ENCODE measurements at regions not wholly inside any gene's neighbourhood (a gene's known extent, or its start where the extent isn't known, plus 50 kb on each side); places are given as distances from the start of the nearest gene placed in this dataset.
"Not testable (repeated sequence)": the region's sequence is repeated elsewhere in the genome, so short reads cannot be mapped to it uniquely, and the experiment has no call there.

DNA sequence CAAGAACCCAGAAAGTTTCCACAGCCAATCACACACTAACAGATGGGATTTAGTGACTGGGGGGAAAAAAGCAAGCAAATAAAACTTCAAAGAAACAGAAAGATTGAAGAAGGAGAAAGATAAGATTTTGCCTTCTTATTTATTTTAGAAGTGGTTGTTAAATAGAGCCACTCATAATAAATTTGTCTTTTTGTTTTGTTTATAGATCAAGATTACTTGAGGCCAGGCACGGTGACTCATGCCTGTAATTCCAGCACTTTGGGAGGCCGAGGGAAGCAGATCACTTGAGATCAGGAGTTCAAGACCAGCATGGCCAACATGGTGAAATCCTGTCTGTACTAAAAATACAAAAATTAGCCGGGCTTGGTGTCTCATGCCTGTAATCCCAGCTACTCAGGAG is 94.9 kb upstream of the RANBP3L start:
- Histone ChIP-seq H3K4me1 (ENCODE audit: control insufficient read depth, insufficient read depth, low read length) (no peaks in the 10 kb centered on the region), H3K27ac (ENCODE audit: low read depth, low read length) (no peak overlapping the region), H3K36me3 (ENCODE audit: control insufficient read depth, insufficient read depth, low read length) (no peaks in the 10 kb centered on the region), H3K27me3 (ENCODE audit: control insufficient read depth, insufficient read depth, low read length) (no peaks in the 10 kb centered on the region), H3K4me3 (ENCODE audit: low read depth, low read length) (no peak overlapping the region), H3K9me3 (ENCODE audit: control insufficient read depth, insufficient read depth, low read length) (no peaks in the 10 kb centered on the region)
- 61% methylated on average over 2 of the region's 3 CpGs for WGBS (ENCODE audit: insufficient coverage)
- DNase-seq (ENCODE audit: low read depth in 4 of 6, low spot score in 6 of 6), result no peak

DNA sequence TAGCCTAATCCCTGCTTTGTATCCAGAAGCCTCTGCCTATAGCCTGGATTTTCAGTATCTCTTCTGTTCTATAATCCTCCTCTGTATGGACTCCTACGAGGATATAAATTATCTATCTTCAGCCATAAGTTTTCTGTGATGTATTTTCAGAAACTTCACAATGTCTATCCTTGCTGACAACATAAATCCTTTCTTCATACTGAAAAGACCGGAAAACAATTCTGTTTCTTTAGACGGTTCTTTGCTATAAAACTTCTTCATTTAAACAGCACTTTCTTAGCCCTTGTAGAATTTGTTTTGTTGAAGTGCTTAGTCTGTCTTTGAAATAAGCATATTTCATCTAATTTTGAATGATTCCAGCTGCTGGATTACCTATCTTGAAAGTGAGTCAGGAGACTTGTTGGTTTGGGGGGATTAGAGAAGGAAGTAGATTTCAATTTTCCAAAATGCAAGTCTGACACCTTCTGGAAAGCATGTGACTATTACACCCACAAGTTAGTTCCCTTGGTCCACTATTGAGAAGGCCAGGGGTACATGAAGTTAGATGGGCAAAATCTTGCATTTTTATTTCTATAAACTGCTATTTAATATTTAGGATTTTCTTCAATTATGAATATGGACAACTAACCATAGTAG is 96.3 kb upstream of the RANBP3L start:
- H3K4me1 ChIP-seq (ENCODE audit: control insufficient read depth, insufficient read depth, low read length), result no peaks in the 10 kb centered on the region
- H3K36me3 ChIP-seq (ENCODE audit: control insufficient read depth, insufficient read depth, low read length), result no peaks in the 10 kb centered on the region
- peak in 2 of 6 donors; percentile 69 to 88 for DNase-seq (ENCODE audit: low read depth in 4 of 6, low spot score in 6 of 6)
- no peak overlapping the region for H3K4me3 ChIP-seq (ENCODE audit: low read depth, low read length)
- no CpG with 5 or more reads among the region's 3 CpGs for WGBS (ENCODE audit: insufficient coverage)
- H3K27me3 ChIP-seq (ENCODE audit: control insufficient read depth, insufficient read depth, low read length), result no peaks in the 10 kb centered on the region
- H3K9me3 ChIP-seq (ENCODE audit: control insufficient read depth, insufficient read depth, low read length), result no peaks in the 10 kb centered on the region
- no peak overlapping the region for H3K27ac ChIP-seq (ENCODE audit: low read depth, low read length)

DNA sequence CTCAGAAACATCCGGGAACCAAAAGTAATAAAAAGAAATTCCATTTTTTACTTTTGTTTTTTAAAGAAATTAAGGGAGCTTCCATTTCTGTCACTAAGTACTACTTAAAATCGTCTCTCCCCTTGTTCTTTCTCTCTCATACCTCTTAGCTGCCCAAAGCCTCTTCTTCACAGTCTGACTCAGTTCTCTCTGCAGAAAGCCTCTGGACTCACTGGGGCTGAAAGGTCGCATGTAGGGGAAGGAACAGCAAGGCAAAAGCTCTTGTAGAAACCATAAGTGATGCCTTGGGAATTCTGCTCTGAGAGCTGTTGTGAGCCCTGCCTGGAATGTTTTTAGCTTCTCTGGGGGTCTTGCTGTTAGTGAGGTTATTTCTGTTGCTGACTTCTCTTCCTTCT is 100.8 kb upstream of the RANBP3L start:
- Histone ChIP-seq H3K27ac (ENCODE audit: low read depth, low read length) (no peak overlapping the region), H3K9me3 (ENCODE audit: control insufficient read depth, insufficient read depth, low read length) (no peaks in the 10 kb centered on the region), H3K4me3 (ENCODE audit: low read depth, low read length) (no peak overlapping the region), H3K27me3 (ENCODE audit: control insufficient read depth, insufficient read depth, low read length) (no peaks in the 10 kb centered on the region), H3K4me1 (ENCODE audit: control insufficient read depth, insufficient read depth, low read length) (no peaks in the 10 kb centered on the region), H3K36me3 (ENCODE audit: control insufficient read depth, insufficient read depth, low read length) (no peaks in the 10 kb centered on the region)
- no peak for DNase-seq (ENCODE audit: low read depth in 4 of 6, low spot score in 6 of 6)
- 100% methylated on average over 1 of the region's 3 CpGs for WGBS (ENCODE audit: insufficient coverage)

DNA sequence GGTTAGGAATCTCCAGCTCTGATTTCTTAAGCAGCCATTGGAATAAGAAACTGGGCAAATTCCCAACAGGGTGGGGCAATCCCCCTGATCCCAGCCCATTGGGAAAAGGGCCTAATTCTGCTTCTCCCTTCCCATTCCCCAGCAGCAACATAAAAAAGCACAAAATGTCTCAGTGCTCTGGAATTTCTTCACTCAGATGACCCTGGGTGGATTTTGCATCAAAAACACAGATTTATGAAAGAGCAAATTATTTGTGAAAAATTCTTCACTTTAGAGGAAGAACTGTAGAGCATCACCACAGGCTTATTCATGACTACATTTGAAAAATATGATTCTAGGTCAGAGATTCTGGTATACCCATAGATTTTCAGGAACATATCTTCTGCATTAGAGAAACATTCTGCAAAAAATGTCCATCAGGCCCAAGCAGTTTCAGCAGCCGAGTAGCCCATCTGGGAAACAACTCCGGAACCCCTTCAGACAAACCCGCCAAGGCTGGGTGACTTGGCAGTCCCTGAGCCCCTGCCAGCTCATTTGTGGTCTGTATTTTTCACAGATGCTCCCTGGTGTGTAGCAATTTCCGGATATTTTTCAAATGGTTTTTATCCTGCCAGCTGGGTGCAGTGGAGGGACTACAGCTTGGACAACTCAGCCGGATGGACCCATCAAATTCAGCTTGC is 102.1 kb upstream of the RANBP3L start:
- peak in 1 of 6 donors; percentile 41 for DNase-seq (ENCODE audit: low read depth in 4 of 6, low spot score in 6 of 6)
- no peaks in the 10 kb centered on the region for H3K9me3 ChIP-seq (ENCODE audit: control insufficient read depth, insufficient read depth, low read length)
- H3K27ac ChIP-seq (ENCODE audit: low read depth, low read length), result peak overlapping the region; percentile 43
- 84% methylated on average over 5 of the region's 5 CpGs for WGBS (ENCODE audit: insufficient coverage)
- H3K27me3 ChIP-seq (ENCODE audit: control insufficient read depth, insufficient read depth, low read length), result no peaks in the 10 kb centered on the region
- no peaks in the 10 kb centered on the region for H3K4me1 ChIP-seq (ENCODE audit: control insufficient read depth, insufficient read depth, low read length)
- H3K4me3 ChIP-seq (ENCODE audit: low read depth, low read length), result no peak overlapping the region
- H3K36me3 ChIP-seq (ENCODE audit: control insufficient read depth, insufficient read depth, low read length), result no peaks in the 10 kb centered on the region

DNA sequence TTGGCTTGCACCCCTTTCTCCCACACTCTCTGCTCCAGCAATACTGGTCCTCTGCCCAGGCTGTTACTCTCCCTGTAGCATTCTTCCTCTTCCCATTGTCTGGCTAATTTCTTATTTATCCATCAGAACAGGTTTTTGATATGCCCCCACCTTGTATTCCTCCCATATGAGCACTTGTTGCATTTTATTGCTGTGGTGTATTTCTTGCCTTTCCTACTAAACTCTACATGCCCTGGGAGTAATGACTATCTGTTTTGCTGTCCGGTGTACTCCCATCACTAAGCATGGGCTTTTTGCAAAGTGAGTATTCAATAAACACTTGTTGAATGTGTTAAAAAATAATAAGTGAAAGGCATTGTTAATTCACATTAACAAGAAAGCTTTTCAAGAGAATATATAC is 104.3 kb upstream of the RANBP3L start:
- Histone ChIP-seq H3K4me3 (ENCODE audit: low read depth, low read length) (no peak overlapping the region), H3K36me3 (ENCODE audit: control insufficient read depth, insufficient read depth, low read length) (no peaks in the 10 kb centered on the region), H3K9me3 (ENCODE audit: control insufficient read depth, insufficient read depth, low read length) (no peaks in the 10 kb centered on the region), H3K4me1 (ENCODE audit: control insufficient read depth, insufficient read depth, low read length) (no peaks in the 10 kb centered on the region), H3K27ac (ENCODE audit: low read depth, low read length) (no peak overlapping the region), H3K27me3 (ENCODE audit: control insufficient read depth, insufficient read depth, low read length) (no peaks in the 10 kb centered on the region)
- DNase-seq (ENCODE audit: low read depth in 4 of 6, low spot score in 6 of 6), result no peak
- no CpG with 5 or more reads among the region's 1 CpG for WGBS (ENCODE audit: insufficient coverage)

DNA sequence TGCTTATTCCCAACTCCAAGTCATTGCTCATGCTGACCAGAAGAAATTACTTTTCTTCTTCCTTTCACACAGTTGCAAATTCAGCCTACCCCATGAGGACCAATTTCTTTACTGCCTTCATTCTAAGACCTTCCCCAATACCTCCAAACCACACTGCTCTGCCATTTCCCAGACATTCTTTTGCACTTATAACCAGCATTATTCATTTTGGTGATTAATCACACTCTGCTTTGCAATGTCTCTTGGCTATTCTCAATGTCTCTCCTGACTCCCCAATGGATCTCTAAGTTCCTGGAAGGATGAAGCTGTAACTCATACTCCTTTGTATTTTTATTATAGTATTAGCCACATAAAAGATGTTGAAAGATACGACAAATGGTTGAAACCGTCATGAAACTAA is 105.7 kb upstream of the RANBP3L start:
- H3K27ac ChIP-seq (ENCODE audit: low read depth, low read length), result no peak overlapping the region
- H3K36me3 ChIP-seq (ENCODE audit: control insufficient read depth, insufficient read depth, low read length), result no peaks in the 10 kb centered on the region
- H3K4me3 ChIP-seq (ENCODE audit: low read depth, low read length), result no peak overlapping the region
- WGBS (ENCODE audit: insufficient coverage), result no CpG with 5 or more reads among the region's 2 CpGs
- H3K27me3 ChIP-seq (ENCODE audit: control insufficient read depth, insufficient read depth, low read length), result no peaks in the 10 kb centered on the region
- no peaks in the 10 kb centered on the region for H3K9me3 ChIP-seq (ENCODE audit: control insufficient read depth, insufficient read depth, low read length)
- no peaks in the 10 kb centered on the region for H3K4me1 ChIP-seq (ENCODE audit: control insufficient read depth, insufficient read depth, low read length)
- DNase-seq (ENCODE audit: low read depth in 4 of 6, low spot score in 6 of 6), result no peak

DNA sequence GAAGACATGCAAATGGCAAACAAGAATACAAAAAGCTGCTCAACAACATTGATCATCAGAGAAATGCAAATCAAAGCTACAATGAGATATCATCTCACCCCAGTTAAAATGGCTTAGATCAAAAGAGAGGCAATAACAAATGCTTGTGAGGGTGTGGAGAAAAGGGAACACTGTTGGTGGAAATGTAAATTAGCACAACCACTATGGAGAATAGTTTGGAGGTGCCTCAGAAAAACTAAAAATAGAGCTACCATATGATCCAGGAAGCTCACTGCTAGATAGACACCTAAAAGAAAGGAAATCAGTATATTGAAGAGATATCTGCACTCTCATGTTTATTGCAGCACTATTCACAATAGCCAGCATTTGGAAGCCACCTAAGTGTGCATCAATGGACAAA is 108.0 kb upstream of the RANBP3L start:
- not testable (repeated sequence) for H3K9me3 ChIP-seq (ENCODE audit: control insufficient read depth, insufficient read depth, low read length); H3K4me3 ChIP-seq (ENCODE audit: low read depth, low read length); H3K36me3 ChIP-seq (ENCODE audit: control insufficient read depth, insufficient read depth, low read length); H3K27ac ChIP-seq (ENCODE audit: low read depth, low read length); H3K27me3 ChIP-seq (ENCODE audit: control insufficient read depth, insufficient read depth, low read length); H3K4me1 ChIP-seq (ENCODE audit: control insufficient read depth, insufficient read depth, low read length); DNase-seq (ENCODE audit: low read depth in 4 of 6, low spot score in 6 of 6)

DNA sequence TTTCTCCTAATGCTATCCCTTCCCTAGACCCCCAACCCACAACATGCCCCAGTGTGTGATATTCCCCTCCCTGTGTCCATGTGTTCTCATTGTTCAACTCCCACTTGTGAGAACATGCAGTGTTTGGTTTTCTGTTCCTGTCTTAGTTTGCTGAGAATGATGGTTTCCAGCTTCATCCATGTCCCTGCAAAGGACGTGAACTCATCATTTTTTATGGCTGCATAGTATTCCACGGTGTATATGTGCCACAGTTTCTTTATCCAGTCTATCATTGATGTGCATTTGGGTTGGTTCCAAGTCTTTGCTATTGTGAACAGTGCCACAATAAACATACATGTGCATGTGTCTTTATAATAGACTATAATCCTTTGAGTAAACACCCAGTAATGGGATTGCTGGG is 109.0 kb upstream of the RANBP3L start:
- DNase-seq (ENCODE audit: low read depth in 4 of 6, low spot score in 6 of 6); H3K4me1 ChIP-seq (ENCODE audit: control insufficient read depth, insufficient read depth, low read length); H3K36me3 ChIP-seq (ENCODE audit: control insufficient read depth, insufficient read depth, low read length); H3K4me3 ChIP-seq (ENCODE audit: low read depth, low read length); H3K27me3 ChIP-seq (ENCODE audit: control insufficient read depth, insufficient read depth, low read length); H3K27ac ChIP-seq (ENCODE audit: low read depth, low read length); H3K9me3 ChIP-seq (ENCODE audit: control insufficient read depth, insufficient read depth, low read length): not testable (repeated sequence)
- WGBS (ENCODE audit: insufficient coverage), result no CpG with 5 or more reads among the region's 2 CpGs

DNA sequence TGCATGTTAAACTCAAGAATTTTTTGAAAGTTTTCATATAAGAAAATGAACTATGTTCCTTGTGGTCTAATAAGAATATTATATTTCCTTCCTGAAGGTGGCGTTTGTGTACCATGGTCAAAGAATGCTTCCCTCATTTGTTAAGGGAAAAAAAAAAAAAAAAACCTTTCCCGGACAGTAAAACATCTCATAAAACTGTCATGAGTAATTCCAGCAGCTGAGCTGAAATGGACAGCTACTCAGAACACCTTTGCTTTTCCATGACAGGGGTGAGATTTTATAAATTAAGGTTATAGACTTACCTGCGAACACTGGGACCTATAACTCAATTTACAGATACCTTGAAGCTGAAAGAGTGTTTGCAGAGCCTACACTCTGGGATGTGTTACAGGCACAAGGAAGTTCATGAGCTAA is 113.2 kb upstream of the RANBP3L start:
- H3K4me3 ChIP-seq (ENCODE audit: low read depth, low read length), result no peak overlapping the region
- H3K27me3 ChIP-seq (ENCODE audit: control insufficient read depth, insufficient read depth, low read length), result no peaks in the 10 kb centered on the region
- H3K36me3 ChIP-seq (ENCODE audit: control insufficient read depth, insufficient read depth, low read length), result no peaks in the 10 kb centered on the region
- H3K27ac ChIP-seq (ENCODE audit: low read depth, low read length), result no peak overlapping the region
- WGBS (ENCODE audit: insufficient coverage), result no CpG with 5 or more reads among the region's 3 CpGs
- H3K9me3 ChIP-seq (ENCODE audit: control insufficient read depth, insufficient read depth, low read length), result no peaks in the 10 kb centered on the region
- DNase-seq (ENCODE audit: low read depth in 4 of 6, low spot score in 6 of 6), result peak in 2 of 6 donors; percentile 75 to 85
- H3K4me1 ChIP-seq (ENCODE audit: control insufficient read depth, insufficient read depth, low read length), result peaks cover 4% of the 10 kb centered on the region

DNA sequence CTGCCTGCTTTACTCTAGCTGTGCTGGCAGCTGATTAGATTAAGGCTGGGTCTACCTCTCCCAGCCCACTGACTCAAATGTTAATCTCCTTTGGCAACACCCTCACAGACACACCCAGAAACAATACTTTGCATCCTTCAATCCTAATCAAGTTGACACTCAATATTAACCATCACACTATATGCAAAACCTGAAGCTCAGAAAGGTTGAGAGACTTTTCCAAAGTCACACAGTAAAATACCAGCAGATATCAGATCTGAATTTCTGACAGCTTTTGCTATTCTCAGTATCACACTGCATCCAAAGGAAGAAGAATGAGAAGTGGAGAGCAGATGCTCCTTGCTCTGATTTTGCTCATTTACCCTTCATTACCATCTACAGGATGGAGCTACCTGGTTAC is 114.9 kb upstream of the RANBP3L start:
- DNase-seq (ENCODE audit: low read depth in 4 of 6, low spot score in 6 of 6), result no peak
- Histone ChIP-seq H3K36me3 (ENCODE audit: control insufficient read depth, insufficient read depth, low read length) (no peaks in the 10 kb centered on the region), H3K27ac (ENCODE audit: low read depth, low read length) (no peak overlapping the region), H3K9me3 (ENCODE audit: control insufficient read depth, insufficient read depth, low read length) (no peaks in the 10 kb centered on the region), H3K27me3 (ENCODE audit: control insufficient read depth, insufficient read depth, low read length) (no peaks in the 10 kb centered on the region), H3K4me1 (ENCODE audit: control insufficient read depth, insufficient read depth, low read length) (peaks cover 4% of the 10 kb centered on the region), H3K4me3 (ENCODE audit: low read depth, low read length) (no peak overlapping the region)

Data from spinal cord (tissue), 9 donors.